ENCODE measurements at regions not wholly inside any gene's neighbourhood (a gene's known extent, or its start where the extent isn't known, plus 50 kb on each side); places are given as distances from the start of the nearest gene placed in this dataset.
"Not testable (repeated sequence)": the region's sequence is repeated elsewhere in the genome, so short reads cannot be mapped to it uniquely, and the experiment has no call there.

DNA sequence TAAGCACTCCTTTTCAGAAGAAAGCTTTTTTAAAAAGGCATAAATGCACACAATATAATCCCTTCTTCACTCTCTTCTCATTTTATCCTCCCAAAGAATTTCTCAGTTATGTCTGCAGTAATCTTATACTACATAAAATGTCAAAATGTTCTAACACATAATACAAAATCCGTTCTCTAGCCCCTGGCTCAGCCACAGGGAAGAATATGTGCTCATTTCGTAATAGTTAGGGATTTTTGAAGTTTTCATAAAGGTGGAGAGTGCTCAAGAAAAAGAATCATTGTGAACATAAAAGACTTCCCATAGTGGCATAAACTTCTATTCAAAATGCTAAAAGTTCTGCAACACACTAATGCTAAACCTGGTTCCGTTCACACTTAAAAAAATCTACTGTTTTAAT lies 1410.7 kb upstream of the C9orf72 start:
- Histone ChIP-seq H3K4me1 (replicated peaks; ENCODE audit: insufficient read depth) (no peaks in the 10 kb centered on the region), H4K20me1 (ENCODE audit: insufficient read depth) (no peaks in the 10 kb centered on the region), H3K9me3 (ENCODE audit: insufficient read depth, low read depth) (no peaks in the 10 kb centered on the region), H3K9me2 (ENCODE audit: insufficient read depth) (no peaks in the 10 kb centered on the region), H3K27ac (no peak overlapping the region), H3K4me3 (no peak overlapping the region), H3K4me2 (no peak overlapping the region), H3K79me2 (ENCODE audit: low read depth) (no peaks in the 10 kb centered on the region), H2AFZ (no peak overlapping the region), H3K36me3 (ENCODE audit: low read depth) (no peaks in the 10 kb centered on the region), H3F3A (ENCODE audit: insufficient read depth, low read depth) (no peaks in the 10 kb centered on the region), H3K27me3 (ENCODE audit: insufficient read depth, low read depth) (no peaks in the 10 kb centered on the region)
- BruUV-seq (replicated peaks): no TSS peak
- DNase-seq: no peak
- ChIA-PET POLR2A (ENCODE audit: unreplicated experiment) (no interaction called here), CTCF (no interaction called here)
- intact Hi-C loops (cut with micrococcal nuclease; ENCODE audit: unreplicated experiment): no loop called here
- TF ChIP-seq EZH2 (IDR thresholded peaks at IDR 0.05; ENCODE audit: low read depth): no peak
- no peak for TF ChIP-seq CTCF (conservative IDR thresholded peaks at IDR 0.05)

GRCh38 chr9:28990009-28990408 lies 1416.7 kb upstream of the C9orf72 start:
- H3K4me3 ChIP-seq; H3K4me1 ChIP-seq (replicated peaks; ENCODE audit: insufficient read depth); BruUV-seq (replicated peaks); CTCF ChIA-PET; H3K27me3 ChIP-seq (ENCODE audit: insufficient read depth, low read depth); H3K9me3 ChIP-seq (ENCODE audit: insufficient read depth, low read depth); H3K9me2 ChIP-seq (ENCODE audit: insufficient read depth); intact Hi-C loops (cut with micrococcal nuclease; ENCODE audit: unreplicated experiment); H4K20me1 ChIP-seq (ENCODE audit: insufficient read depth); H3K27ac ChIP-seq; H3K36me3 ChIP-seq (ENCODE audit: low read depth); POLR2A ChIA-PET (ENCODE audit: unreplicated experiment); H3K4me2 ChIP-seq; H3K79me2 ChIP-seq (ENCODE audit: low read depth); DNase-seq; H2AFZ ChIP-seq; H3F3A ChIP-seq (ENCODE audit: insufficient read depth, low read depth): not testable (repeated sequence)

GRCh38 chr9:28999057-28999456 lies 1425.8 kb upstream of the C9orf72 start:
- H3K36me3 ChIP-seq (ENCODE audit: low read depth): no peaks in the 10 kb centered on the region
- H3K27ac ChIP-seq: no peak overlapping the region
- H2AFZ ChIP-seq: no peak overlapping the region
- H3K4me2 ChIP-seq: no peak overlapping the region
- H3K4me1 ChIP-seq (replicated peaks; ENCODE audit: insufficient read depth): no peaks in the 10 kb centered on the region
- no peak for DNase-seq
- H3K79me2 ChIP-seq (ENCODE audit: low read depth): no peaks in the 10 kb centered on the region
- no peaks in the 10 kb centered on the region for H3F3A ChIP-seq (ENCODE audit: insufficient read depth, low read depth)
- no peaks in the 10 kb centered on the region for H3K27me3 ChIP-seq (ENCODE audit: insufficient read depth, low read depth)
- intact Hi-C loops (cut with micrococcal nuclease; ENCODE audit: unreplicated experiment): no loop called here
- ChIA-PET POLR2A (ENCODE audit: unreplicated experiment) (interaction anchor here (0.7 kb wide), 1 partner anchor 958 kb away, joined by 3 read pairs; no protein-coding TSS in a partner anchor), CTCF (no interaction called here)
- TF ChIP-seq CTCF (conservative IDR thresholded peaks at IDR 0.05) (no peak), EZH2 (IDR thresholded peaks at IDR 0.05; ENCODE audit: low read depth) (no peak)
- no TSS peak for BruUV-seq (replicated peaks)
- H3K9me3 ChIP-seq (ENCODE audit: insufficient read depth, low read depth): no peaks in the 10 kb centered on the region
- H3K4me3 ChIP-seq: no peak overlapping the region
- no peaks in the 10 kb centered on the region for H4K20me1 ChIP-seq (ENCODE audit: insufficient read depth)
- H3K9me2 ChIP-seq (ENCODE audit: insufficient read depth): no peaks in the 10 kb centered on the region

DNA sequence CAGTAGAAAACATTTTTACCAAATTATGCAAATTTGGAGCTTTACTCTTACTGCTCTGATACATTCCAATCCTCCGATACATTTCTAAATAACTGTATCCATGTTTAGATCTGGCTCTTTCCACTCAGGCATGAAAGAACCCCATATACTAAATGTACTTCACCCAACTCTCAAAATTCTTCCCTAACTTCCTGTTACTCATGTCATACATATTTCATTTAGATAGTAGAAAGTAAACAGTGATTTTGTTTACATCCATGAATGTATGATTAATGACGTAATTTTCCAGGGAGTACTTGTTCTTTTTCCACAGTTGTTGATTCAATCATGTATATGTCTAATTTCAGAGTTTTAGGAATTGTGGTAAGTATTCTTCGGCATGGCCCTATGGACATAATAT lies 1426.5 kb upstream of the C9orf72 start:
- H3K79me2 ChIP-seq (ENCODE audit: low read depth): no peaks in the 10 kb centered on the region
- no peak overlapping the region for H2AFZ ChIP-seq
- no peaks in the 10 kb centered on the region for H3K36me3 ChIP-seq (ENCODE audit: low read depth)
- no peaks in the 10 kb centered on the region for H3K9me2 ChIP-seq (ENCODE audit: insufficient read depth)
- intact Hi-C loops (cut with micrococcal nuclease; ENCODE audit: unreplicated experiment): no loop called here
- H3K4me3 ChIP-seq: no peak overlapping the region
- H3K27me3 ChIP-seq (ENCODE audit: insufficient read depth, low read depth): no peaks in the 10 kb centered on the region
- TF ChIP-seq CTCF (conservative IDR thresholded peaks at IDR 0.05) (no peak), EZH2 (IDR thresholded peaks at IDR 0.05; ENCODE audit: low read depth) (no peak)
- POLR2A ChIA-PET (ENCODE audit: unreplicated experiment): no interaction called here
- no peak for DNase-seq
- no peaks in the 10 kb centered on the region for H3K4me1 ChIP-seq (replicated peaks; ENCODE audit: insufficient read depth)
- no peaks in the 10 kb centered on the region for H3F3A ChIP-seq (ENCODE audit: insufficient read depth, low read depth)
- CTCF ChIA-PET: no interaction called here
- H3K4me2 ChIP-seq: no peak overlapping the region
- BruUV-seq (replicated peaks): no TSS peak
- no peak overlapping the region for H3K27ac ChIP-seq
- H3K9me3 ChIP-seq (ENCODE audit: insufficient read depth, low read depth): no peaks in the 10 kb centered on the region
- no peaks in the 10 kb centered on the region for H4K20me1 ChIP-seq (ENCODE audit: insufficient read depth)

Measured in PC-9 (cell line).